HepG2 (cell line): ENCODE measurements at regions not wholly inside any gene's neighbourhood (a gene's known extent, or its start where the extent isn't known, plus 50 kb on each side); places are given as distances from the start of the nearest gene placed in this dataset.

Source experiments
- CEBPB ChIP-seq: IDR thresholded peaks from 2 replicates; pipeline ENCODE4 v1.6.1; 2011; ENCODE audit warnings: low read depth, low read length, improper control_type of control experiment, borderline replicate concordance
- EHMT2 ChIP-seq: fragments of 200-600 bp; sonication (generic); IDR thresholded peaks from 2 replicates; pipeline ENCODE4 v1.7.0; 2017; ENCODE audit warnings: antibody characterized with exemption, low read depth, low read length, borderline replicate concordance
- HDAC6 ChIP-seq: fragments of 200-600 bp; sonication (generic); IDR thresholded peaks from 2 replicates; pipeline ENCODE4 v1.7.0; 2017; ENCODE audit warnings: mild to moderate bottlenecking, antibody characterized with exemption, low read length, low read depth
- LCORL ChIP-seq, 2 experiments: fragments of 450-650 bp in 1 of 2; sonication (generic) in 1 of 2; formaldehyde crosslinking in 1 of 2; IDR thresholded peaks; 2 replicates each; pipeline versions ENCODE4 v1.5.0 to v1.6.1; 2017 to 2020; ENCODE audit warnings: antibody characterized with exemption in 1 of 2, missing genetic modification reagents in 1 of 2
- MYC ChIP-seq: sonication (generic); formaldehyde crosslinking; IDR thresholded peaks from 2 replicates; pipeline ENCODE4 v1.9.0; 2021; ENCODE audit warnings: missing genetic modification reagents, borderline replicate concordance
- NBN ChIP-seq: fragments of 450-650 bp; conservative IDR thresholded peaks from 2 replicates; pipeline ENCODE4 v1.6.1; 2017
- NFAT5 ChIP-seq: sonication (generic); formaldehyde crosslinking; IDR thresholded peaks from 2 replicates; pipeline ENCODE4 v1.4.0; 2020; ENCODE audit warnings: missing genetic modification reagents
- POLR2AphosphoS5 ChIP-seq: IDR thresholded peaks from 2 replicates; pipeline ENCODE4 v1.6.1; 2012; ENCODE audit warnings: low read depth, low read length
- SIN3A ChIP-seq: IDR thresholded peaks from 2 replicates; pipeline ENCODE4 v1.6.1; 2011; ENCODE audit warnings: low read depth, mild to moderate bottlenecking, control low read depth, low read length, borderline replicate concordance
- TF ChIP-seq, protein P1 (sequence below): sonication (generic); formaldehyde crosslinking; IDR thresholded peaks from 2 replicates; pipeline ENCODE4 v1.5.0; 2020; ENCODE audit warnings: mild to moderate bottlenecking, missing genetic modification reagents, moderate library complexity
- TF ChIP-seq, protein P2 (sequence below): IDR thresholded peaks from 2 replicates; pipeline ENCODE4 v1.6.1; 2012; ENCODE audit warnings: low read depth, low read length, improper control_type of control experiment
- TF ChIP-seq, protein P3 (sequence below): sonication (generic); formaldehyde crosslinking; conservative IDR thresholded peaks from 2 replicates; pipeline ENCODE4 v1.4.0; 2020; ENCODE audit warnings: missing genetic modification reagents

DNA sequence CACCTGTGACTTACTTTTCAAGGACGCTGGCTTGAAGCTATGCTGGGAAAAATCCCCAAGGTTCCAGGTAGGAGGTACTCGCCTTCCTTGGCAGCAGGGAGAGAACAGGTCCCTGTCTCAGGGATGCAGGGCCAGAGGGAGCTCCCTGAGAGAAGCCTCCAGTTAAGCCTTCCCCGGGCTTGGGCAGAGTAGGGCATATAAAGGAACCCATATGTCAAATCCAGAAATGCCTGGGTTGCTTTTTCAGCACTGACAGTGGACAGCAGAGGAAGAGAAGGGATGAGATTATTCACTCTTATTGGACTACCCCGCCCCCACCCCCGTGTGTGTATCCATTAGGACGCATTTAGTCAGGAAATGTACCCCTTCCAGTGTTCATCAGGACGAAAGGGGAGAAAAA, 89.3 kb upstream of the TEX51 start:
- TF ChIP-seq NFAT5 (CRISPR knock-in tag) (no peak), POLR2AphosphoS5 (no peak), SIN3A (no peak), EHMT2 (no peak), MYC (no peak), NBN (no peak), HDAC6 (no peak), LCORL (IDR thresholded peaks at IDR 0.05) (no peak), LCORL (CRISPR knock-in tag; IDR thresholded peaks at IDR 0.05) (no peak), CEBPB (no peak)
- TF ChIP-seq, protein P1, sequence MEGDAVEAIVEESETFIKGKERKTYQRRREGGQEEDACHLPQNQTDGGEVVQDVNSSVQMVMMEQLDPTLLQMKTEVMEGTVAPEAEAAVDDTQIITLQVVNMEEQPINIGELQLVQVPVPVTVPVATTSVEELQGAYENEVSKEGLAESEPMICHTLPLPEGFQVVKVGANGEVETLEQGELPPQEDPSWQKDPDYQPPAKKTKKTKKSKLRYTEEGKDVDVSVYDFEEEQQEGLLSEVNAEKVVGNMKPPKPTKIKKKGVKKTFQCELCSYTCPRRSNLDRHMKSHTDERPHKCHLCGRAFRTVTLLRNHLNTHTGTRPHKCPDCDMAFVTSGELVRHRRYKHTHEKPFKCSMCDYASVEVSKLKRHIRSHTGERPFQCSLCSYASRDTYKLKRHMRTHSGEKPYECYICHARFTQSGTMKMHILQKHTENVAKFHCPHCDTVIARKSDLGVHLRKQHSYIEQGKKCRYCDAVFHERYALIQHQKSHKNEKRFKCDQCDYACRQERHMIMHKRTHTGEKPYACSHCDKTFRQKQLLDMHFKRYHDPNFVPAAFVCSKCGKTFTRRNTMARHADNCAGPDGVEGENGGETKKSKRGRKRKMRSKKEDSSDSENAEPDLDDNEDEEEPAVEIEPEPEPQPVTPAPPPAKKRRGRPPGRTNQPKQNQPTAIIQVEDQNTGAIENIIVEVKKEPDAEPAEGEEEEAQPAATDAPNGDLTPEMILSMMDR (CRISPR knock-in tag) = no peak
- TF ChIP-seq, protein P2, sequence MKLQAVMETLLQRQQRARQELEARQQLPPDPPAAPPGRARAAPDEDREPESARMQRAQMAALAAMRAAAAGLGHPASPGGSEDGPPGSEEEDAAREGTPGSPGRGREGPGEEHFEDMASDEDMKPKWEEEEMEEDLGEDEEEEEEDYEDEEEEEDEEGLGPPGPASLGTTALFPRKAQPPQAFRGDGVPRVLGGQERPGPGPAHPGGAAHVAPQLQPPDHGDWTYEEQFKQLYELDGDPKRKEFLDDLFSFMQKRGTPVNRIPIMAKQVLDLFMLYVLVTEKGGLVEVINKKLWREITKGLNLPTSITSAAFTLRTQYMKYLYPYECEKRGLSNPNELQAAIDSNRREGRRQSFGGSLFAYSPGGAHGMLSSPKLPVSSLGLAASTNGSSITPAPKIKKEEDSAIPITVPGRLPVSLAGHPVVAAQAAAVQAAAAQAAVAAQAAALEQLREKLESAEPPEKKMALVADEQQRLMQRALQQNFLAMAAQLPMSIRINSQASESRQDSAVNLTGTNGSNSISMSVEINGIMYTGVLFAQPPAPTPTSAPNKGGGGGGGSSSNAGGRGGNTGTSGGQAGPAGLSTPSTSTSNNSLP = no peak
- TF ChIP-seq, protein P3, sequence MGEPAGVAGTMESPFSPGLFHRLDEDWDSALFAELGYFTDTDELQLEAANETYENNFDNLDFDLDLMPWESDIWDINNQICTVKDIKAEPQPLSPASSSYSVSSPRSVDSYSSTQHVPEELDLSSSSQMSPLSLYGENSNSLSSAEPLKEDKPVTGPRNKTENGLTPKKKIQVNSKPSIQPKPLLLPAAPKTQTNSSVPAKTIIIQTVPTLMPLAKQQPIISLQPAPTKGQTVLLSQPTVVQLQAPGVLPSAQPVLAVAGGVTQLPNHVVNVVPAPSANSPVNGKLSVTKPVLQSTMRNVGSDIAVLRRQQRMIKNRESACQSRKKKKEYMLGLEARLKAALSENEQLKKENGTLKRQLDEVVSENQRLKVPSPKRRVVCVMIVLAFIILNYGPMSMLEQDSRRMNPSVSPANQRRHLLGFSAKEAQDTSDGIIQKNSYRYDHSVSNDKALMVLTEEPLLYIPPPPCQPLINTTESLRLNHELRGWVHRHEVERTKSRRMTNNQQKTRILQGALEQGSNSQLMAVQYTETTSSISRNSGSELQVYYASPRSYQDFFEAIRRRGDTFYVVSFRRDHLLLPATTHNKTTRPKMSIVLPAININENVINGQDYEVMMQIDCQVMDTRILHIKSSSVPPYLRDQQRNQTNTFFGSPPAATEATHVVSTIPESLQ (CRISPR knock-in tag) = no peak
